ENCODE measurements at regions not wholly inside any gene's neighbourhood (a gene's known extent, or its start where the extent isn't known, plus 50 kb on each side); places are given as distances from the start of the nearest gene placed in this dataset.

GRCh38 chr6:117018771-117019170 is 141.7 kb downstream of the RFX6 start:
- no peaks in the 10 kb centered on the region for H3K36me3 ChIP-seq
- no peaks in the 10 kb centered on the region for H3K27me3 ChIP-seq
- H3K4me1 ChIP-seq = no peaks in the 10 kb centered on the region
- H3K4me3 ChIP-seq = no peak overlapping the region
- no peak overlapping the region for H3K27ac ChIP-seq
- DNase-seq (no peak), ATAC-seq (no peak), FAIRE-seq (no peak)
- intact Hi-C loops (cut with DNase I) = no loop called here
- WGBS, 2 donors = 47 to 58% methylated on average over 1 of the region's 1 CpG
- TF ChIP-seq CTCF (IDR thresholded peaks at IDR 0.05) = no peak
- no peaks in the 10 kb centered on the region for H3K9me3 ChIP-seq

- no peak for TF ChIP-seq CTCF (IDR thresholded peaks at IDR 0.05)
- Histone ChIP-seq H3K4me1 (no peaks in the 10 kb centered on the region), H3K9me3 (no peaks in the 10 kb centered on the region), H3K36me3 (no peaks in the 10 kb centered on the region), H3K27me3 (no peaks in the 10 kb centered on the region), H3K27ac (no peak overlapping the region), H3K4me3 (no peak overlapping the region)
- ATAC-seq (no peak), DNase-seq (no peak), FAIRE-seq (no peak)
- intact Hi-C loops (cut with DNase I) = no loop called here
These were observed 145.7 kb downstream of the RFX6 start for GRCh38 chr6:117022774-117023173.

- H3K9me3 ChIP-seq = no peaks in the 10 kb centered on the region
- H3K36me3 ChIP-seq = no peaks in the 10 kb centered on the region
- no peak overlapping the region for H3K4me3 ChIP-seq
- TF ChIP-seq CTCF (IDR thresholded peaks at IDR 0.05) = no peak
- 37 to 53% methylated on average over 5 of the region's 5 CpGs for WGBS, 2 donors
- ATAC-seq = no peak
- H3K27me3 ChIP-seq = no peaks in the 10 kb centered on the region
- intact Hi-C loops (cut with DNase I) = no loop called here
- no peak for DNase-seq
- no peak overlapping the region for H3K27ac ChIP-seq
- FAIRE-seq = no peak
- no peaks in the 10 kb centered on the region for H3K4me1 ChIP-seq
These were observed 148.3 kb downstream of the RFX6 start for GRCh38 chr6:117025310-117025709.

GRCh38 chr6:117028256-117028655 is 151.2 kb downstream of the RFX6 start:
- Histone ChIP-seq H3K27ac (no peak overlapping the region), H3K4me1 (no peaks in the 10 kb centered on the region), H3K4me3 (no peak overlapping the region), H3K9me3 (no peaks in the 10 kb centered on the region), H3K27me3 (no peaks in the 10 kb centered on the region), H3K36me3 (no peaks in the 10 kb centered on the region)
- WGBS, 2 donors = 27 to 38% methylated on average over 1 of the region's 1 CpG
- TF ChIP-seq CTCF (IDR thresholded peaks at IDR 0.05) = no peak
- ATAC-seq = no peak
- FAIRE-seq = no peak
- no peak for DNase-seq
- intact Hi-C loops (cut with DNase I) = no loop called here

GRCh38 chr6:117034547-117034946 is 157.5 kb downstream of the RFX6 start:
- Histone ChIP-seq H3K4me1 (no peaks in the 10 kb centered on the region), H3K27ac (no peak overlapping the region), H3K27me3 (no peaks in the 10 kb centered on the region), H3K36me3 (no peaks in the 10 kb centered on the region), H3K4me3 (no peak overlapping the region), H3K9me3 (no peaks in the 10 kb centered on the region)
- 41 to 62% methylated on average over 2 of the region's 2 CpGs for WGBS, 2 donors
- ATAC-seq = no peak
- DNase-seq = no peak
- intact Hi-C loops (cut with DNase I) = no loop called here
- FAIRE-seq = no peak
- no peak for TF ChIP-seq CTCF (IDR thresholded peaks at IDR 0.05)
